ENCODE measurements at regions not wholly inside any gene's neighbourhood (a gene's known extent, or its start where the extent isn't known, plus 50 kb on each side); places are given as distances from the start of the nearest gene placed in this dataset.
"Not testable (repeated sequence)": the region's sequence is repeated elsewhere in the genome, so short reads cannot be mapped to it uniquely, and the experiment has no call there.

- no peak for DNase-seq (ENCODE audit: low read depth)
Measured at GRCh38 chr12:24507827-24508226, 441.1 kb downstream of the BCAT1 start.

GRCh38 chr12:24505366-24506015 lies 443.4 kb downstream of the BCAT1 start:
- no peak for DNase-seq (ENCODE audit: low read depth)

DNA sequence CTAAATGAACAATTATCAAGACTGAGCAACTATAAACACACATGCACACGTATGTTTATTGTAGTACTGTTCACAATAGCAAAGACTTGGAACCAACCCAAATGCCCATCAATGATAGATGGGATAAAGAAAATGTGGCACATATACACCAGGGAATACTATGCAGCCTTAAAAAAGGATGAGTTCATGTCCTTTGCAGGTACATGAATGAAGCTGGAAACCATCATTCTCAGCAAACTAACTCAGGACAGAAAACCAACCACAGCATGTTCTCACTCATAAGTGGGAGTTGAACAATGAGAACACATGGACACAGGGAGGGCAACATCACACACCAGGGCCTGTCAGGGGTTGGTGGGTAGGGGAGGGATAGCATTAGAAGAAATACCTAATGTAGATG lies 445.4 kb downstream of the BCAT1 start:
- DNase-seq (ENCODE audit: low read depth) = not testable (repeated sequence)

DNA sequence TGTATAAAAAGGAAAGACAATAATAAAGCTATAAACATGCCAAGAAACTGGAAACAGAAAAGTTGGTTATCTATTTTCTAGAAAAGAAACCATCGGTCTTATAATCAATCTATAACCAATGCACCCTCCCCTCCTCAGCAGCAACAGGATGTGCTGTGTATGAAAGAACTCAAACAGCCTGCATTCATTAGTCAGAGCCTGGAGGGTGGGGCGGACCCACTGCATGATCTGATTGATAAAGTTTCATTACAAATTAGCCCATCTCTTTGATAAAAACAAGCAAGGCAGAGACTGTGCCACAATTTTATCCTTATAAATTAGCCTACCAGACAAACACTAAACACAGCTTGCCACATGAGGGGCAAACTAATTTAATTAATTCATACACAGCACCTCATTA lies 448.1 kb downstream of the BCAT1 start:
- no peak for DNase-seq (ENCODE audit: low read depth)

GRCh38 chr12:24500421-24500820 lies 448.5 kb downstream of the BCAT1 start:
- DNase-seq (ENCODE audit: low read depth) = no peak

- no peak for DNase-seq (ENCODE audit: low read depth)
Measured at GRCh38 chr12:24499151-24500146, 449.5 kb downstream of the BCAT1 start.

- DNase-seq (ENCODE audit: low read depth) = no peak
Measured at GRCh38 chr12:24496755-24497154, 452.1 kb downstream of the BCAT1 start.

GRCh38 chr12:24494401-24494800 lies 454.5 kb downstream of the BCAT1 start:
- no peak for DNase-seq (ENCODE audit: low read depth)

DNA sequence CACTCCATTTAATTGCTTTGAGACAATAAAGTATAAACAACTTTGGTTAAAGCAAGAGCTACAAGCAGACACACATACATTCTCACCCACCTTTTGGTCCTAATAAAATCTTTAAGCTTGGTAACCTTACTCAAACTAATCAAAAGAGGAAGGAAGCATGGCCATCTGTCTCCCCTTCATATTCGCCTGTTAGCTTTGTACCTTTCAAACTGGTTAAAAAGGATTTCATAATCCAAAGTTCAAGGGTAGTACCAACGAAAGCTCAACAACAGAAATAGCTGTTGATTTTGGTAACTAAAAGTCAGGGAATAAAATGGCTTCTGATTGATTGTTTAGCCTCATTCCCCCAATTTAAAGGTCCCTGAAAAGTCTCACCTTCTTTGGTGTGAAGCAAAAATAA lies 456.9 kb downstream of the BCAT1 start:
- no peak for DNase-seq (ENCODE audit: low read depth)

GRCh38 chr12:24489939-24490338 lies 459.0 kb downstream of the BCAT1 start:
- DNase-seq (ENCODE audit: low read depth) = no peak

DNA sequence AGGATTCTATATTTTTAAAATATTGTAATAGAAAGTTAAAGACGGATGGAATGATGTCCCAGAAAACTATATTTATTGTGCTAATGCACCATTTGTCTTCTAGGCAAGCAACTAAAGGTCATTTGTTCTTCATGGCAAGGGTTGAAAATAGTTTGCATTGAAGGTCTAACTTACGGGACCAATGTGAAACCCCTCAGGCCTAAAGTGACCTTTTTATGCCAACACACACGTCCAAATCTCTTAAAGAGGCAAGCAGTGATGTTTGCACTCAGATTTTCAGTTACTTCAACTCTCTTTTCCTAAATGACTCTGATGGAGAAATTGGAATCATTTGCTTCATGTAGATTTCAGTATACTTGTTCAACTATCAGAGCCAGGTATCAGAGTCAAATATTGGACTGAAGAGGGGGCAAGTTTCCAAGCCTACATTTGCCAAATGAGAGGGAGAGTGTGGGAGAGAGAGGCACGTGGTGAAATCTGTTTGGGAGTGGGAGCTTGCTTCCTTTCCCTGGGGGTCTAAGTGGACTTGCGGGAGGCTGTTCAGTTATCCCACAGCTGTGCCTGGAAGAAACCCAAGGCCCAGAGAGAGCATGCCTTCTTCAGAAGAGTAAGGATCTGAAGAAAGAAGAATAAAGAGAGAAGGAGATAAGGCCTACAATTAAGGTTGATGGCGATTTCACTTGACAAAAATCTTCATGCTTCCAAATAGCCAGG lies 459.8 kb downstream of the BCAT1 start:
- DNase-seq (ENCODE audit: low read depth) = no peak

DNA sequence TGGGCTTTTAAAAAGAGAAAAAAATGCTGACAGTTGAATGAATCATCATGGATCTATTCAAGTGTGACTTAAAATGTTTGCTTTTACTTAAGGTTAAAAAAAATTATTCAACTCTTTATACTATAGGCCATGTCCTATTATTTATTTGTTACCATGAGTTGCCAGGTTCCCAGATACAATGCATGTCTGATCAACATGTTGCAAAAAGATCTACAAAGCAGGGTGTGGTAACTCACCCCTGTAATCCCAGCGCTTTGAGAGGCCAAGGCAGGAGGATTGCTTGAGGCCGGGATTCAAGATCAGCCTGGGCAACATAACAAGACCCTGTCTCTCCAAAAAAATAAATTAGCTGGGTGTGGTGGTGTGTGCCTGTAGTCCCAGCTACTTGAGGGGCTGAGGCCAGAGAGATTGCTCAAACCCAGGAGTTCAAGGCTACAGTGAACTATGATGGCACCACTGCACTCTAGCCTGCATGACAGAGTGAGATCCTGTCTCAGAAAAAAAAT lies 460.8 kb downstream of the BCAT1 start:
- no peak for DNase-seq (ENCODE audit: low read depth)

DNA sequence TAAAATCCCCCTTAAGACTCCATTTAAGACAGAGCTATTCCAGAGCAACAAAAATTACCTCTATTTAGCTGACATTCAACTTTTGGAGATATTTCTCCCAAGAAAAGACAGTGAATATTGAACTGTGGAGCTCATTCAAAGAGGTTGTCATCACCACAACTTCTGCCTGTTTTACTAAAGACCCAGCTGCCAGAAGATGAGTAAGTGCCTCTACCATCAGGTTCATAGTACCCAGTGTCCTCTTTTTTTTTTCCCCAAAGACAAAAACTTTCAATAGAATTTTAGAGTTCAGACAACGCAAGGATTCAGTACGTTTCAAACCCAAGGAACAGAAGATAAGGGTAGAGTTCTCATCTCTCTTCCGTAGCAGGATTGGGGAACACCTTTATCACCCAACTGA lies 461.3 kb downstream of the BCAT1 start:
- DNase-seq (ENCODE audit: low read depth) = no peak

- no peak for DNase-seq (ENCODE audit: low read depth)
Measured at GRCh38 chr12:24483732-24484131, 465.2 kb downstream of the BCAT1 start.

GRCh38 chr12:24482882-24483604 lies 465.9 kb downstream of the BCAT1 start:
- DNase-seq (ENCODE audit: low read depth) = no peak

GRCh38 chr12:24482044-24482443 lies 466.9 kb downstream of the BCAT1 start:
- no peak for DNase-seq (ENCODE audit: low read depth)

- DNase-seq (ENCODE audit: low read depth) = no peak
Measured at GRCh38 chr12:24480766-24481449, 468.0 kb downstream of the BCAT1 start.

- DNase-seq (ENCODE audit: low read depth) = no peak
Measured at GRCh38 chr12:24479131-24479530, 469.8 kb downstream of the BCAT1 start.

- DNase-seq (ENCODE audit: low read depth) = no peak
Measured at GRCh38 chr12:24478254-24478653, 470.6 kb downstream of the BCAT1 start.

DNA sequence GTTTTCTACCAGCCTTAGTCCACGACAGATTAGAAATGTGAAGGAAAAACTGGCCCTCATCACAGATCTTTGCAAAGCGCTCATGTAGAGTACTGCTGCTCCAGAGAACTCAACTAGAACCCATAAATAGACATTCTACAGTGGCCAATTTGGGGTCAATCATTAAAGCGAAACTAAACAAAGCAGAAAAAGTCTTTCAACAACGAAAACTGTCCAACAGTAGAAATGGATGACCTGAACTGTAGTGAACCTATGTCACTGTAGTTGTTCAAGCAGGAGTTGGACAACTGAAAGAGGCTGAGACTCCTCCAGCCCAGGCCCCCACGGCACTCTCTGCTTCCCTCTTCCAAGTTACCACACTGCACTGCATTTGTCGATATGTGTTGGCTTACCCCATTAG lies 472.6 kb downstream of the BCAT1 start:
- no peak for DNase-seq (ENCODE audit: low read depth)

GRCh38 chr12:24475337-24475736 lies 473.6 kb downstream of the BCAT1 start:
- no peak for DNase-seq (ENCODE audit: low read depth)
